ENCODE measurements at regions not wholly inside any gene's neighbourhood (a gene's known extent, or its start where the extent isn't known, plus 50 kb on each side); places are given as distances from the start of the nearest gene placed in this dataset.

- no peak for TF ChIP-seq CTCF (conservative IDR thresholded peaks at IDR 0.05; ENCODE audit: low read depth, low read length)
- TF ChIP-seq NFE2L2 (IDR thresholded peaks at IDR 0.05; ENCODE audit: low read depth, low read length), result no peak
- no peak for TF ChIP-seq MXI1 (IDR thresholded peaks at IDR 0.05; ENCODE audit: borderline replicate concordance, low read depth, low read length)
- TF ChIP-seq RCOR1 (IDR thresholded peaks at IDR 0.05; ENCODE audit: insufficient replicate concordance, low read length), result no peak
- no peak for TF ChIP-seq FOS (IDR thresholded peaks at IDR 0.05; ENCODE audit: low read depth, low read length)
Observed at GRCh38 chr17:71505981-71506380, 614.8 kb upstream of the SOX9 start.

Measured in IMR-90 (cell line).